SW 1271 (cell line): ENCODE measurements at regions not wholly inside any gene's neighbourhood (a gene's known extent, or its start where the extent isn't known, plus 50 kb on each side); places are given as distances from the start of the nearest gene placed in this dataset.

ENCODE experiments used
- DNase-seq, 2 experiments: peaks; one replicate each; lab custom pipeline; 2025; lab: John Stamatoyannopoulos, UW

DNA sequence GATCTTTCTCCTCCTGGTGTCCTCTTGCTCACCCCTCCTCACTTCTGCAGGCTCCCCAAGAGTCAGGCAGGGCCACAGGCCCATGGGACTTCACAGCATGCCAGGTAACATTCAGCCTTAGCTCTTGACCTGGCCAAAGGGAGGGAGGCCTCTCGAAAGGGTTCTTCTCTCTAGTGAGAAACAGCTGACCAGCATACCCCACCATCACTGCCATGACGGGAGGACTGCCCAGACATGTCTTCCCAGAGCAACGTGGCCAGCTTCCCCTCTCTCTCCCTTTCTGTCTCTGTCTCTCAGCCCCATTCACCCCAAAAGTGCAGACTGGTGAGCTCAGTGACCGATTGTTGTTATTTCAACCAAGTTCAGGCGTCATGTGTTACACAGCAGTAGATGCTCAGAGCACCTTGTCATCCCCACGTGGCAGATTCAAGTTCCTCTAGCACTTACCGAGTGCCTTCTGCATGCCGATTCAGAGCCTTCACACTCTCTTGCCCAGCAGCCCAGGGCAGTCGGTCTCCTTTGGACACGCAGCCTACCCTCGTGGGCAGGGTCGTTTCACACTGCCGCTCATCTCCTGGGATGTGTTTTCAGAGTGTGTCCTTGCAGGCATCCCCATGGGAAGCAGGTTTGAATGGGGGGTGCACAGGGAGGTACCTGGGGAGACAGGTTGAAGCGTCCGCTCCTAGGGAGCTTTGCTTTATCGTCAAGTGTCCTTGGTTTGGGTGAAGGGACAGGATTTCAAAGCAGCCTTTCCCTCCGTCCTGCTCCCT, 259.9 kb downstream of the NDUFA10 start:
- DNase-seq = no peak

DNA sequence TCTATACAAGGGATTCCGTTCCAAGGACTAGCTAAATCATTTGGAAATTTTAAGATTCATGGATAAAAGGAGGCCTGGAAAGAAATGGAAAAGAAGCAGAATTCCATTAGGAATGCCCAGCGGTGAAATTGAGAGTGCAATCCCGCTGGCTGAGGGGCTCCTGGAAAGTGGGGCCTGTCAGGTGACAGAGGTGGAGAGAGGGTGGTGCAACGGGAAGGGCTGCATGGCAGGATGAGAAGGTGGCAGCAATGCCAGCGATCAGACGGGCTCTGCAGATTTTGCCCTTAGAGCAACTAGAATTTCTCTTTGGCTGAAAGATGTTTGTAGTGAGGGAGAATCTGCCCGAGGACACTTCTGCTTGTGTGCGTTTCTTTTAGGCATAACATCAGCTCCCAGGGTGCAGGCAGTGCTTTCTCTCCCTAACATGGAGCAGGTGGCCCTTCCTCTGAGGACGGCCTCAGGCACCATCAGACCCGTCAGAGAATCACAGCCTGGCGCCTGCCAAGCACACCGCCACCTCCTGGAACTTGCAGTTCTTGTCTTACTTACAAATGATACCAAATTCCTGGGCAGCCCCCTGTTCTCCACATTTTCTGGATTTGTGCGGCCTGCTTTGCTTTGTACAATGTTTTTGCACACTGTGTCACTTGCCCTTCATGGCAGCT, 261.6 kb downstream of the NDUFA10 start:
- DNase-seq = peak in 1 of 2 experiments; percentile 7

DNA sequence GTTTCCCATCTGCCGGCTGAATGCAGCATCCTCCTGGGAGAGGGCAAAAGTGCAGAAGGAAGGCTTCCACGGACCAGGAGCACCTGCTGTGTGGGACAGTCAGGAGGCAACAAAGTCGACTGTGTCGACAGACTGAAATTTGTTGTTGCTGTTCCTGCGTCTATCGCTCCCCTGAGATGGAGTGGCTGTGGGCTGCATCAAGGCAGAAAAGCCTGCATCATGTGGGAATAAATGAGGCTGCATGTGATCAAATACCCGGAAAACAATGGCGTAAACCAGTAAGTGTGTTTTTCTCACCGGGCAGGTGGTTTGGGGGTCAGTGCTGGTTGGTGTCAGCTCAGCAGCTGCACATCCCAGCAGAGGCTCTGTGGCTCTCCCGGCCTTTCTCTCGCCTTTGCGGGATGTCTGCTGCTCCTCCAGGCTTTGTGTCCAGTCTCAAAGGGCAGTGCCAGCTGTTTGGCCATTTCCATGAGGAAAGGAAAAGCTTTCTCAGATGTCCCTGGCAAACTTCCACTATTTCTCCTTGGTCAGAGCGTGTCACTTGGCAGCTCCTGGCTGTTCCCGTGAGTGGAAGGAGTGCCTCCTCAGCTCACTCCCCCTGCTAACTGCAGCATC, 262.4 kb downstream of the NDUFA10 start:
- DNase-seq = no peak

DNA sequence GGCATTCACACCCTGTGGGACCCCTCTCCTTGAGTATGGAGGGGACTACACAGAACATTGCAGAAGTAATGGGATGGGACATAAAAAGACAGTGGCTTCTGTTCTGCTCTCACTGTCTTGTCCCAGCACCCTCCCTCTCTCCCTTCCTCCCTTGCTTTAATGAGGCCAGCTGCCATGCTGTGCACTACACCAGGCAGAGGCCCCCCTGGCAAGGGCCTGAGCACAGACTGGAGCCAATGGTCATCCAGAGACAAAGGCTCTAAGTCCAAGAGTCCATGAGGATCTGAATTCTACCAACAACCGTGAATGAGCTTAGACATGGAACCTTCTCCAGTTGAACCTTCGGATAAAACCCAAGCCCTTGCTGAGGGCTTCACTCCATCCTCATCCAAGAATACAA, 263.0 kb downstream of the NDUFA10 start:
- DNase-seq = no peak

DNA sequence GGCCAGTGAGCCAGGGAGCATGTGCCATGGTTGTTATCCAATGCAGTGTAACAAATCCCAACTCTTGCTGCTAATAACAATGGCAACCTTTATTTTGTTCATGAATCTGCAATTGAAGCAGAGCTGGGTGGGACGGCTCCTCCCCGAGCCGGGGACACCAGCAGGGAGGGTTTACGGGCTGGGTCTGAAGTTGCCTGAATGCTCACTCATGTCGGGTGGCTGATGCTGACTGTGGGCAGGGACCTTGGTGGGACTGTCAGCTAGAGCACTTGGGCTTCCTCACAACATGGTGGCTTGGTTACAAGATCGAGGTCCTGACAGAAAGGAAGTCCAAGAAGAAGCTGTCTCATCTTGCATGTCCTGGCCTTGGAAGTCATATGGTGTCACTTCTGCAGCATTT, 264.5 kb downstream of the NDUFA10 start:
- no peak for DNase-seq

DNA sequence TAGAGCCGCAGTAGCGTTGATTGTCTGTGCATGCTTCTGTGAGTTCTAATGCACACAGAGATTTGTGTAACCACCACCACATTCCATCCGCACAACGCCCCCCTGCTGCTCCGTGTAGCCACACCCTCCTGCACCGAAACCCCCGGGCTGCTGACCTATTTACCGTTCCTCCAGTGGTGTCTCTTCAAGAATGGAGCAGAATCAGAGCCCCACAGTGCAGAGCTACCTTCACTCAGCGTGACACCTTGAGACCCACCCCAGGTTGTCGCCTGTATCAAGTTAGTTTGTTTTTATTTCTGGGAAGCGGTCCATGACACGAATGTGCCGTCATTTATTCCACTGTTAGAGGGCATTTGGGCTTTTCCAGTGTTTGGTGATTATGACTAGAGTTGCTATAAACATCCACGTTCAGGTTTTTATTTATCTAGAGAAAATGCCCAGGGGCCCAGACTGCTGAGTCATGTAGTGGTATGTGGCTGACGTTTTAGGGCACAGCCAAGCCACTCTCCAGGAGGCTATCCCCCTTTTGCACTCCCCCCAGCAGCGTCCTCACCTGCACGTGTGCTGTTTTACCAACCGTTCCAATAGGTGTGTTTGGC, 266.8 kb downstream of the NDUFA10 start:
- DNase-seq = peak in 1 of 2 experiments; percentile 18

DNA sequence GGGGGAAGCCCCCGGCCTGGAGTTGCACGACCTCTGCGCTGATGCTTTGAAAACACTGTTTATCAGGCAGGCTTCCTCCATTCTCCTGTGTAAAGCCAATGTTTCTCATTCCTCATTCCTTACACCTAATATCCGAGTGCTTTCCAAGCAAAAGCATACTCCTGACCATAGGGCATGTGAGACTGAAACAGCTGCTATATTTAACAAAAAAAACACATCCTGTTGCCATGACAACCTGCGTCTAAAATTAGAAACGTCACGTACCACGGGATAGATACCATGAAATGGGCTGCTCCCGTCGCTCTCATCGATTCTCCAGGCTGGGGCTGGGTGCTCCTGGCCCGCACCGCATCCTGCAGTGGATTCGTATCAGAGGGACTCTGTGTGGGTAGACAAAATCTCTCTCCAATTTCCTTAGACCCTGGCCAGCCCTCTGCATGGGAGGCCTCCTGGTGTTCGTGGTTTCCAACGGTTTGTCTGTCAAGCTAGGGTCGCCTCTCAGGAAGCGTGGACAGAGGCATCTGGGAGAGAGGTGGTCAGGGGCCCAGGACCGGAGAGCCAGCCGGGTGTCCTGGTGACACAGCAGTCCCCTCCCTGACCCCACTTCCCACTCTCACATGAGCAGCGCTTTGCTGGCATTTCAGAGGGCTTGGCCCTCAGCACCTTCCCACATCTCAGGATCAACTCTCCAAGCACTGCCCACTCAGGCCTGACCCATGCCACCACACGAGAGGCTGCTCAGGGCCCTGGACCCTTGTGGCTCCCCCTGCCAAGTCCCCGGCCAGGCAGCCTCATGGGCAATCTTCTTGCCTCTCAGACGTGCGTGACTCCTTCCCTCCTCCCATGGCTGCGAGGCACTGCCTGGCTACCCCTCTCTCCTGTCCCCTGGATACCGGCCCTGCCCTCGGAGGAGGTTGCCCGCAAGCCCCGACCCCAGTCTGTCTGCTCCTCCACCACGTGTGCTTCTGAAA, 268.1 kb downstream of the NDUFA10 start:
- no peak for DNase-seq

DNA sequence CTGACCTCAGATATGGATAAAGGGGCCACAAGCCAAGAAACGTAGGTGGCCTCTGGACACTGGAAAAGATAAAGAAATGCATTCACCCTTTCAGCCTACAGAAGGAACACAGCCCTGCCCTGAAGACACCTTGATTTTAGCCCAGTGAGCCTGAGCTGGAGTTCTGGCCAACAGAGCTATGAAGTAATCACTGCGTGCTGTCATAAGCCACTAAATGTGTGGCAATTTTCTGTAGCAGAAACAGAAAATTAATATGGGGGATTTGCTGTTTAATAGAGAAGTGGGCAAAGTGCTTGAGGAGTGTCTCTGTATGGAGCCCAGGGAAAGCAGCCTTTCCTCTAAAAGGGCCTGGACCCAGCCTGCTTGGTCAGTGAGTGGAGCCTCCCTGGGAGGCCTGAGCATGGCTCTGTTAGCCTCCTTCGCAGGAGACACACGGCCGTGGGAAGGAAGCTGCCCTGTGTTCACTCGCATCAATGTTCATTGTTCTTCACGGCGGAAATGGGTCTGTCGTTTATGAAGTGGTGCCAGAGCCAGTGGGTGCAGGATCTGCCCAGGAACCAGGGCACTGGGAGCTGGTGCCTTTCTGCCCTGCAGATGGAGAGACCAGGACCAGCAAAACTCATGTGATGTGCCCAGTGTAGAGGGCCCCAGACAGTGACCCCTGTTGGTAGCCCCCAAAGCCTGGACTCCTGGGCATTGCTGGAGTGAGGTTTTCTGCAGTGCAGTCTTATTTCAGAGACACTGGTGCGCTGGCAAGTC, 268.9 kb downstream of the NDUFA10 start:
- DNase-seq = no peak

DNA sequence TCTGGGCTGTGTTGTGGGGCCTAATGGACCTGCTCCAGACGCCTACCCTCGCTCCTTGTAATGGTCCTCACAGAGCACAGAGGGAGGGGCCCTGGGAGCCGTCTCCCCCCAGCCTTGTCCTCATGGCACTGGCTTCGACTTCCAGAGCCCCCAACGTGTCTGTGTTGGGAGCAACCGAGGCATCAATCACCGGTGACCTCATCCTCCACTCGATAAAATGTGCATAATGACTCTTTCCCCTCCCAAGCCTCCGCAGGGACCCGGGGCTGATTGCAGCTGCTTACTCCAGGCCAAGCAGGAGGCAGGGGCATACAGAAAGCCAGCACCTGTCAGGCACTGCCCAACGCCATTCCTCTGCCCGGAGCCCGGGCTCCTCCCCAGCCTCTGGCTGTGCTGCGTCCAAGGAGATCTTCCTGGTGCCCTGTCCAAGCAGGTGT, 271.7 kb downstream of the NDUFA10 start:
- no peak for DNase-seq

DNA sequence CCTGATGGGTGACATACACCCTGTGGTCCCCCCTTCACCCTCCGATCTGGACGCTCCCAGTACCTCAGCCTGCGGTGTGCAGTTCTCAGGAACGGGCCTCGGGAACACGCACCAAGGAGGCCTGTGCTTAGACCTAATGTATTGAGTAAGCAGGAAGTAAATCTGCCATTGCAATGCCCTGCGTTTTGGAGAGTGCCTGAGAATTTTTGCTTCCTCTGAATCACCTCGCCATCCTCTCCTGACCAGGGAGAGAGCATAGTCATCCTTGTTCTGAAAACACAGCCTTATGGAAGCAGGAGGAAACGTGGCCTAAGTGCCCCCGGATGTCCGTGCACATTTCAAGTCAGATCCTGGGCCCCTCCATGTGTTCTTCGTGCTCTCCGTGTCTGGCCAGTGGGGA, 272.2 kb downstream of the NDUFA10 start:
- DNase-seq = no peak

DNA sequence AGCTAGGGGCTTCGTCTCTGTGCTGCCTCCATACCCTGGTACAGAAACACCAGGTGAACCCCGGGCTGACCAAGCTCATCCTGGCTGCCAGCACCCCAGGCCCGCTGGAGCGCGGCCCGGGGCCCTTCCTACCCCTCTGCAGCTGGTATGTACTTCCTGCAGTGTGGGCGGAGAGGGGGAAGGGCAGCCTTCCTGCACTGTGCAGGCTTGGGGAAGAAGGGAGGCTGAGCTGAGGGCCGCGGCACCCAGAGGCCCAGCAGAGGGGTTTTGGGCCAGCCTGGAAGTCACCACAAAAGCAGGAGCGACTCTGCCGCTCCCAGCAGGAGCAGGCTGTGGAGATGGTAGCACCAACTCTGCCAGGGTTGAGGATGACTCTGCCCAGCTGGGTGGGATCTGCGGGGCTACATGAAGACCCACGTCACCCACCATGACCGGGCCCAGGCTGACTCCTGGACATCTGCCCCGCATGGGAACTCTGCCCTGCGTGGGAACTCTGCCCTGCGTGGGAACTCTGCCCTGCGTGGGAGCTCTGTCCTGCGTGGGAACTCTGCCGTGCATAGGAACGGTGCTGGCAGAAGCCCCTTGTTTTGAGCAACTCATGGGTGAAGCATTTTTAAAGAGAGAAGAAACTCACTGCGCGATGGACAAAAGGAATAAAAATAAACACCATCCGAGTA, 273.3 kb downstream of the NDUFA10 start:
- no peak for DNase-seq

DNA sequence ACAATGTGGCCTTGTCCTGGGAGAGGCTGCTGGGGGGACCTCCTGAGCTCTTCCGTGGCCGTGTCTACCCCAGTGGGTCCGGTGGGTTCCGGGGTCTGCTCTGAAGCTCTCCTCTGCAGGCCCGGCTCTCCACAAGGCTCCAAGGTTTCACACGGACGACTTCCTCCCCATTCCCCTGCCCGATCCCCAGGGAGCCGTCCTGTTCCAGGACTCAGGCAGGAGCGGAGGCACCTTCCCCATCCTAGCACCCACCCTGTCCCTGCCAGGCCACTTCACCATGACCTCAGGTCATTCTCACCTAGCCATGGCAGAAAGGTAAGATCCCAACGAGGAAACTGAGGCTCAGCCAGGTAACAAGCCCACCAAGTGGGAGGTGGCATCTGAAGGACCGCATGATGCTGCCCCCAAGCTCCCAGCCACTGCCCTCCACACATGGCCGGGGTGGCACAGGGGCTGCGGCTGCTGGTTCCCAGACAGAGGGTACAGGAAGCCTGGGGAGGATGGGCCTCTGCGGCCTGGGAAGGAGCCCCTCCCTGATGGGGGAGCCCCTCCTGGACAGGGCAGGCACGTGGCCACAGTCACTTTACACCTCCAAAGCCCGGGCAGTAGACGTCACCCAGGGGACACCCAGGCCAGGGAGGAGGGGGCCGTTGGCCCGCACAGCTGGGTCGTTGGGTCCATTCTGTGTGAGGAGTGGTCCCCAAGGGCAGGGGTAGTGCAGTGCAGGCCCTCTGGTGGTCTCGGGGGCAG, 274.0 kb downstream of the NDUFA10 start:
- DNase-seq = no peak

DNA sequence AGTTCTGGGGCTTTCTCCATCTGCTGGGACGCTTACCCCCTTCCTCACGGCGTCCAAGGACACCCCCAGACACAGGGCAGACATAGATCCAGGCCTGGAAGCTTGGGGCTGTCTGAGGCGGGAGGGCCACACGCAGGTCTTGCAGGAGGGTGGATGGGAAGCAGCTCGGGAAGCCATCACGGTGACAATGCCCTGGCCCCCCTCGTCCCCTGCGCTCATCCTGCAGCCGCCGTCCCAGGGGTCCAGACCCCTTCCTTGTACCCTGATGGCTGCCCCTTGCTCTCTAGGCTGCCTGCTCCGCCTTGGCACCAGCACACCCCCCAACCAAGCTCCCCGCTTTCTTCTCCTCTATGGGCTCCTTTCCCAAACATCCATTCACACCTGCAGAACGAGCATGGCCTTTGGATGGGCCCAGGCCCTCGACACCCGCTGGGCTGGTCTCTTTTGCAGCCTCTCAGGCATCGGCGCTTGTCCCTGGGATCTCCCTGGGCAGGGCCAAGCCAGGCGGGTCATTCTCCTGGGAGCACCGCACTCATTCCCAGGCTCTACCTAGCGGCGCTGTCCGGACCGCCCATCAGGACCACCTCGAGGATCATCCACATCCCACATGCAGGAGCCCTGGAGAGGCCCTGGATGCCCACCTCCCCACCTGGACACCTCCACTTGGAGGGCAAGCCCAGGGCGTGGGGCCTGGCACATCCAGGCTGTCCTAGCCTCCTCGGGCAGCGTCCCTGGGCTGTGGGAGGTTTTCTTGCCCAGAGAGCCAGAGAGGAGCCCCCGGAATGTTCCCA, 274.9 kb downstream of the NDUFA10 start:
- no peak for DNase-seq

DNA sequence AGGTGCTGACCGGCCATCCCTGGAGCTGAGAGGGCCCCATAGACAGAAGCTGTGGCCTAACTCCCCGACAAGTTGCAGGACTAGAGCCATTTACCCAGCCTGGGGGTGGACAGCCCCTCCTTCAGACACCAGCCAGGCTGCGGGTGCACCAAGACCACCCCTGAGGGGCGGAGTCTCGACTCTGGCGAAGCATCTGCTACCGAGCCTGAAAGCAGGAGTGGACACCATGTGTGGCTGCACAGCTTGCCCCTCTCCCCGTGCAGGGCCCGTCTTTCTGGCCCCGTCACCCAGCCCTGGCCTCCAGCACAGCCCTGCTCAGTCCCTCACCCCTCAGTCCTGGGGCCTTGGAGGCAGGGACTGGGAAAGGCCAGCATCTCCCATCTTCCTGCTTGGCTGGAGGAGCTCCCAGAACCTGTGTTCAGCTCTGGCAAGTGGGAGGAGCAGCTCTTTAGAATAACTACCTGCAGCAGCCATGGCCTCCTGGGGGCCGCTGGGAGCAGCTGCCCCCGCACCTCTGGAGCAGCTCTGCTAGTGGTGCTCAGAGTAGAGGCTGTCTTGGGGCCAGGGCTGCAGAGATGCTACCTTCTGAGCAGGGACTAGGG, 275.8 kb downstream of the NDUFA10 start:
- DNase-seq = no peak

DNA sequence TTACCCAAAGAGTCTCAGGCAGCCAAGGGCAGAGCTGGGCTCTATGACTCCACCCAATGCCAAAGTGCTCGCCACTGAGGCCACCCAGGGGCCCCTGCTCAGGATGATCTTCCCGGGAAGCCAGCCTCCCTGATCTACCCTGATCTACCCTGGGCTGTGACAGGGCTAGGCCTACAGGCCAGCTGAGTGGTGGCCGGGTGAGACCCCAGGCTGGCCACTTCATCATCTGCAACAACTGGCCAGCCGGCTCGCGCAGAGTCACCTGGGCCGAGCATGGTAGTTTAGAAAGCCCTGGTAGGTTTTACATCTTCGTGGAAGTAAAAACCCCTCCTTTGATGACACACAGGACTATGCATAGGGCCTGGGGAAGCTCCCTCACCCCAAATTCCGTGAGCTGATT, 276.3 kb downstream of the NDUFA10 start:
- DNase-seq = no peak

DNA sequence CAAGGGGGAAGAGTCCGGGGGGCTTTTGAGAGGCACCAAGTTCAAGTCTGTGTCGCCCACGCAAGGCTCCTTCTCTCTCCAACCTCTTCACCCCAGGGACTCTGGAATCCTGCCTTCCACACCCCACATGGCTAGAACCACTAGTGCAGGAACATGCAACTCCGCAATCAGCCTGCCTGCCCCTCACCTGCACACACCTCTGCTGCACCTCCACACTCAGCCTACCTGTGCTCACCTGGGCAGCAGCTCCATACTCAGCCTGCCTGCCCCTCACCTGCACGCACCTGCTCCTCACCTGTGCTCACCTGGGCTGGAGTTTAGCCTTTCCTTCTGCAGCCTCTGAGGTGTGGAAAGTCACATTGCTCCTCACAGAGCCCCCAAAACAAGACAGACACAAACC, 277.4 kb downstream of the NDUFA10 start:
- no peak for DNase-seq

DNA sequence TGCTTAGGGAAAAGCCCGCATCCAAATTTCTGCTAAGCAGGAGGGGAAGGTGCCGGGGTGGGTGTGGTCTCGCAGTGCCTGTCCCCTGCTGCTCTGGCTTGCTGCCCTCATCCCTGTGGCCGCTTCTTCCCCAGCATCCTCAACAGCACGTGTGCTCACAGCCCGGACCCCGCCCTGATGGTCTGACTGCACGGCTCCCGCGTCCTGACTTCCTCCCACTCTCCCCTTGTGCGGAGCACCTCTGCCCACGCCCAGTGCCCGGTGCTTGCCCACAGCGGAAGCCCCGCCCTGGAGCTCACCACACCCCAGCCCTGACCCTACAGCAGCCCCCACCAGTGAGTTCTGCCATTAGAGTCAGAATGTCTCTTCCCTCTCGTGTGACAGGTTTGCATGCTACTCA, 277.9 kb downstream of the NDUFA10 start:
- no peak for DNase-seq

DNA sequence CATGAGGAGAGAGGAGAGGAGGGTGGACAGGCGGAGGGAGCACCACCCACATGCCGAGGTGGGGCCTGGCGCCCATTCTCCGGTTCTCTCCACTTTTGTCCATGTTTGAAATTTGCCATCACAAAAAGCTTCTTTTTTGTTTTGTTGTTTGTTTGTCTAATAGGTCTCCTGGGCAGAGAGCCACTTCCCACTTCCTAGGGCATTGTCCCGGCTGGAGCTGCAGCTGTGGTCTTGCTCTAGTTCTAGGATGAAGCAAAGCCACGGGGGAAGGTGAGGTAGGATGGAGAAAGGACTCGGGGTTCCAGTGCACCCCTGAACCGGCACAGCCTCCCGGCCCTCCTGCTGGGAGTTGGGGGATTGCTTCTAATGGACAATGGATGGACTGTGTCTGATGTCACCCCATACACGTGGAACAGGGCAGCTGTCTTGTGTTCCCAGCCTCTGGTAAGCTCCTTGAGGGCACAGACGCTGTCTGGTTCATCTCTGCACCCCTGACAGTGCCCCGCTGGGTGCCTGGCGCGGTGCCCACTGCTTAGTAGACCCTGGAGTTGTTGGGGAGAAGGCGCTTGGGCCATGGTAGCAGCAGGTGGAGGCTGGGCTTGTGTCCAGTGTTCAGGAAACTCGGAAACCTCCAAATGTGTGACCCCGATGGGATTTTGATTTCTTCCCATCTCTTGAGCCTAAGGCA, 278.4 kb downstream of the NDUFA10 start:
- DNase-seq = no peak
